Ovary (tissue), 3 donors: ENCODE measurements at regions not wholly inside any gene's neighbourhood (a gene's known extent, or its start where the extent isn't known, plus 50 kb on each side); places are given as distances from the start of the nearest gene placed in this dataset.

ENCODE experiments used
- CTCF ChIP-seq, 3 donors: fragments of 450-650 bp in 2 of 3; fragments of 200-600 bp in 1 of 3; IDR thresholded peaks; one replicate each; pipeline versions ENCODE4 v1.5.1 to v1.8.0; 2016 to 2022; ENCODE audit warnings: antibody characterized with exemption in 3 of 3, mild to moderate bottlenecking in 1 of 3
- POLR2A ChIP-seq: fragments of 450-650 bp; IDR thresholded peaks from one replicate; pipeline ENCODE4 v1.6.1; 2017; ENCODE audit warnings: antibody characterized with exemption, mild to moderate bottlenecking, moderate library complexity
- donor health status: DM: no; HTN: no; CAD: no.

- TF ChIP-seq CTCF (IDR thresholded peaks at IDR 0.05) (no peak), POLR2A (no peak)
Observed at GRCh38 chr1:113198806-113199205, 125.8 kb downstream of the LRIG2 start.
